ENCODE measurements at regions not wholly inside any gene's neighbourhood (a gene's known extent, or its start where the extent isn't known, plus 50 kb on each side); places are given as distances from the start of the nearest gene placed in this dataset.

DNA sequence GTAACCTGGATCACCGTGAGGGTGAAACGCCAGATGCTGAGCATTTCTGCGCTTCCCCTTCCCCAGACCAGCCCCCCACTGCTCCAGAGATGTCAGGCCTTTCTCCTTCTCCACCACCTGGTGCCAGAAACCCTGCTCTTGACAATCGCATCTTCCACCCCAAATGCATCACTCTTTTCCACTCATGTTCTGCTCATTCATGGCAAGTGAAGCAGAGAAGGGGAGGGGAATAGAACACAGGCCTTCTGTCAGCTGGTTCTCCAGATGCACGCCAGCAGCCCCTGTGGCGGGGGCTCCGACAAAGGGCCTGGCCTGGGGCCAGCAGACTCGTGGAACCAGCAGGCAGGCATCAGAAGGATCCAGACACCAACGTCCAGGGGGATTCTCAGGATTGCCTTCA is 68.5 kb upstream of the SVIL start:
- no peak for TF ChIP-seq EZH2phosphoT487 (IDR thresholded peaks at IDR 0.05; ENCODE audit: borderline replicate concordance)
- TF ChIP-seq, protein P1, sequence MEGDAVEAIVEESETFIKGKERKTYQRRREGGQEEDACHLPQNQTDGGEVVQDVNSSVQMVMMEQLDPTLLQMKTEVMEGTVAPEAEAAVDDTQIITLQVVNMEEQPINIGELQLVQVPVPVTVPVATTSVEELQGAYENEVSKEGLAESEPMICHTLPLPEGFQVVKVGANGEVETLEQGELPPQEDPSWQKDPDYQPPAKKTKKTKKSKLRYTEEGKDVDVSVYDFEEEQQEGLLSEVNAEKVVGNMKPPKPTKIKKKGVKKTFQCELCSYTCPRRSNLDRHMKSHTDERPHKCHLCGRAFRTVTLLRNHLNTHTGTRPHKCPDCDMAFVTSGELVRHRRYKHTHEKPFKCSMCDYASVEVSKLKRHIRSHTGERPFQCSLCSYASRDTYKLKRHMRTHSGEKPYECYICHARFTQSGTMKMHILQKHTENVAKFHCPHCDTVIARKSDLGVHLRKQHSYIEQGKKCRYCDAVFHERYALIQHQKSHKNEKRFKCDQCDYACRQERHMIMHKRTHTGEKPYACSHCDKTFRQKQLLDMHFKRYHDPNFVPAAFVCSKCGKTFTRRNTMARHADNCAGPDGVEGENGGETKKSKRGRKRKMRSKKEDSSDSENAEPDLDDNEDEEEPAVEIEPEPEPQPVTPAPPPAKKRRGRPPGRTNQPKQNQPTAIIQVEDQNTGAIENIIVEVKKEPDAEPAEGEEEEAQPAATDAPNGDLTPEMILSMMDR (conservative IDR thresholded peaks at IDR 0.05; ENCODE audit: low read length), result no peak

Data from Loucy (cell line).